ENCODE measurements at regions not wholly inside any gene's neighbourhood (a gene's known extent, or its start where the extent isn't known, plus 50 kb on each side); places are given as distances from the start of the nearest gene placed in this dataset.

DNA sequence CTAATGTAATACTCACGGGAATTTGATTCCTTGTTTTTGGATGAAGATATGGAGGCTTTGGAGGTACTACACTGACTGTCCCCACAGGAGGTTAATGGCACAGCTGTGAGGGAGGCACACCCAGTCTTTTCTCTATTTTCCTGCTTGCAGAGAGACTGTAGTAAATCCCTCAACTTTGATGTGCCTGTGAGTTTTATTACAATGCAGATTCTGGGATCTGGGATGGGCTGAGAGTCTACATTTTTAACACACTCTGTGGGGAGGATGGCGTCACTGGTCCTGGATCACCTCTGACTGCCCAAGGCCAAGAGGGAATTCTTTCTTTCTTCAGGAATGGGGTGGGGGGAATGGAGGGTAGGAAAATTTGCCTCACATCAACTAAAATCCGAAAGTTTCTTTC is 80.2 kb upstream of the NTM start:
- ChIA-PET RAD21 (ENCODE audit: low non-redundant PET in 1 of 2, low total read pairs in 2 of 2, uncharacterized antibody in 2 of 2, unreplicated experiment in 2 of 2) (no interaction called here), POLR2A (no interaction called here), CTCF (no interaction called here)
- Histone ChIP-seq H3K9me2 (ENCODE audit: insufficient read depth) (no peaks in the 10 kb centered on the region), H3K36me3 (ENCODE audit: control insufficient read depth in 1 of 2, insufficient read depth in 2 of 2, low read length in 2 of 2) (no peaks in the 10 kb centered on the region), H3K27ac (ENCODE audit: low read depth, low read length) (no peak overlapping the region), H3K4me3 (replicated peaks in 1 of 2; ENCODE audit: low read depth in 1 of 2, low read length in 2 of 2) (no peak overlapping the region), H3K4me1 (ENCODE audit: control insufficient read depth in 1 of 2, insufficient read depth in 2 of 2, low read length in 2 of 2) (no peaks in the 10 kb centered on the region), H3K79me2 (ENCODE audit: insufficient read depth, low read length) (no peaks in the 10 kb centered on the region), H3K9ac (ENCODE audit: low read length) (no peak overlapping the region), H3K27me3 (ENCODE audit: insufficient read depth, low read length) (no peaks in the 10 kb centered on the region), H4K20me1 (ENCODE audit: insufficient read depth) (no peaks in the 10 kb centered on the region), H2AFZ (ENCODE audit: low read depth, low read length, poor library complexity, severe bottlenecking) (no peak overlapping the region), H3K4me2 (ENCODE audit: low read length) (no peak overlapping the region), H3K9me3 (ENCODE audit: control insufficient read depth in 1 of 2, insufficient read depth in 1 of 2, low read depth in 1 of 2, low read length in 2 of 2) (peaks cover 0 to 6% of the 10 kb centered on the region in 2 experiments; a peak in 2 of 4 replicates)
- intact Hi-C loops (cut with micrococcal nuclease) = no loop called here
- no peak for DNase-seq (ENCODE audit: low read depth, low spot score)
- no peak for ATAC-seq
- TF ChIP-seq RAD21 (IDR thresholded peaks at IDR 0.05; ENCODE audit: low read depth) (no peak), EZH2 (IDR thresholded peaks at IDR 0.05) (no peak), TCF7L2 (IDR thresholded peaks at IDR 0.05; ENCODE audit: borderline replicate concordance, extremely low read depth, insufficient read depth, insufficient read length) (no peak), ELF1 (IDR thresholded peaks at IDR 0.05; ENCODE audit: borderline replicate concordance, low read depth) (no peak), CEBPB (IDR thresholded peaks at IDR 0.05; ENCODE audit: low read depth) (no peak), FOSL1 (IDR thresholded peaks at IDR 0.05; ENCODE audit: low read depth) (no peak), EZH2phosphoT487 (IDR thresholded peaks at IDR 0.05; ENCODE audit: borderline replicate concordance) (no peak), ZNF274 (IDR thresholded peaks at IDR 0.05; ENCODE audit: low read depth, low read length) (no peak), SP1 (IDR thresholded peaks at IDR 0.05; ENCODE audit: low read depth) (no peak), CBX3 (IDR thresholded peaks at IDR 0.05; ENCODE audit: low read depth) (no peak), JUND (IDR thresholded peaks at IDR 0.05) (no peak), SIN3A (IDR thresholded peaks at IDR 0.05; ENCODE audit: low read depth) (no peak), POLR2A (IDR thresholded peaks at IDR 0.05; ENCODE audit: borderline replicate concordance, extremely low read depth, insufficient read depth, insufficient read length) (no peak), ZFX (IDR thresholded peaks at IDR 0.05) (no peak)
- TF ChIP-seq, protein P1, sequence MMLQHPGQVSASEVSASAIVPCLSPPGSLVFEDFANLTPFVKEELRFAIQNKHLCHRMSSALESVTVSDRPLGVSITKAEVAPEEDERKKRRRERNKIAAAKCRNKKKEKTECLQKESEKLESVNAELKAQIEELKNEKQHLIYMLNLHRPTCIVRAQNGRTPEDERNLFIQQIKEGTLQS (IDR thresholded peaks at IDR 0.05) = no peak
- TF ChIP-seq, protein P2, sequence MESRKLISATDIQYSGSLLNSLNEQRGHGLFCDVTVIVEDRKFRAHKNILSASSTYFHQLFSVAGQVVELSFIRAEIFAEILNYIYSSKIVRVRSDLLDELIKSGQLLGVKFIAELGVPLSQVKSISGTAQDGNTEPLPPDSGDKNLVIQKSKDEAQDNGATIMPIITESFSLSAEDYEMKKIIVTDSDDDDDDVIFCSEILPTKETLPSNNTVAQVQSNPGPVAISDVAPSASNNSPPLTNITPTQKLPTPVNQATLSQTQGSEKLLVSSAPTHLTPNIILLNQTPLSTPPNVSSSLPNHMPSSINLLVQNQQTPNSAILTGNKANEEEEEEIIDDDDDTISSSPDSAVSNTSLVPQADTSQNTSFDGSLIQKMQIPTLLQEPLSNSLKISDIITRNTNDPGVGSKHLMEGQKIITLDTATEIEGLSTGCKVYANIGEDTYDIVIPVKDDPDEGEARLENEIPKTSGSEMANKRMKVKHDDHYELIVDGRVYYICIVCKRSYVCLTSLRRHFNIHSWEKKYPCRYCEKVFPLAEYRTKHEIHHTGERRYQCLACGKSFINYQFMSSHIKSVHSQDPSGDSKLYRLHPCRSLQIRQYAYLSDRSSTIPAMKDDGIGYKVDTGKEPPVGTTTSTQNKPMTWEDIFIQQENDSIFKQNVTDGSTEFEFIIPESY (IDR thresholded peaks at IDR 0.05; ENCODE audit: extremely low read depth, insufficient replicate concordance, low read length) = no peak
- TF ChIP-seq, protein P3, sequence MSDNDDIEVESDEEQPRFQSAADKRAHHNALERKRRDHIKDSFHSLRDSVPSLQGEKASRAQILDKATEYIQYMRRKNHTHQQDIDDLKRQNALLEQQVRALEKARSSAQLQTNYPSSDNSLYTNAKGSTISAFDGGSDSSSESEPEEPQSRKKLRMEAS (IDR thresholded peaks at IDR 0.05) = no peak
- TF ChIP-seq, protein P4, sequence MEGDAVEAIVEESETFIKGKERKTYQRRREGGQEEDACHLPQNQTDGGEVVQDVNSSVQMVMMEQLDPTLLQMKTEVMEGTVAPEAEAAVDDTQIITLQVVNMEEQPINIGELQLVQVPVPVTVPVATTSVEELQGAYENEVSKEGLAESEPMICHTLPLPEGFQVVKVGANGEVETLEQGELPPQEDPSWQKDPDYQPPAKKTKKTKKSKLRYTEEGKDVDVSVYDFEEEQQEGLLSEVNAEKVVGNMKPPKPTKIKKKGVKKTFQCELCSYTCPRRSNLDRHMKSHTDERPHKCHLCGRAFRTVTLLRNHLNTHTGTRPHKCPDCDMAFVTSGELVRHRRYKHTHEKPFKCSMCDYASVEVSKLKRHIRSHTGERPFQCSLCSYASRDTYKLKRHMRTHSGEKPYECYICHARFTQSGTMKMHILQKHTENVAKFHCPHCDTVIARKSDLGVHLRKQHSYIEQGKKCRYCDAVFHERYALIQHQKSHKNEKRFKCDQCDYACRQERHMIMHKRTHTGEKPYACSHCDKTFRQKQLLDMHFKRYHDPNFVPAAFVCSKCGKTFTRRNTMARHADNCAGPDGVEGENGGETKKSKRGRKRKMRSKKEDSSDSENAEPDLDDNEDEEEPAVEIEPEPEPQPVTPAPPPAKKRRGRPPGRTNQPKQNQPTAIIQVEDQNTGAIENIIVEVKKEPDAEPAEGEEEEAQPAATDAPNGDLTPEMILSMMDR (IDR thresholded peaks at IDR 0.05 in 2 of 3, conservative IDR thresholded peaks at IDR 0.05 in 1 of 3; ENCODE audit: borderline replicate concordance in 1 of 3, insufficient read depth in 1 of 3, low read depth in 2 of 3, low read length in 2 of 3) = no peak
- TF ChIP-seq, protein P5, sequence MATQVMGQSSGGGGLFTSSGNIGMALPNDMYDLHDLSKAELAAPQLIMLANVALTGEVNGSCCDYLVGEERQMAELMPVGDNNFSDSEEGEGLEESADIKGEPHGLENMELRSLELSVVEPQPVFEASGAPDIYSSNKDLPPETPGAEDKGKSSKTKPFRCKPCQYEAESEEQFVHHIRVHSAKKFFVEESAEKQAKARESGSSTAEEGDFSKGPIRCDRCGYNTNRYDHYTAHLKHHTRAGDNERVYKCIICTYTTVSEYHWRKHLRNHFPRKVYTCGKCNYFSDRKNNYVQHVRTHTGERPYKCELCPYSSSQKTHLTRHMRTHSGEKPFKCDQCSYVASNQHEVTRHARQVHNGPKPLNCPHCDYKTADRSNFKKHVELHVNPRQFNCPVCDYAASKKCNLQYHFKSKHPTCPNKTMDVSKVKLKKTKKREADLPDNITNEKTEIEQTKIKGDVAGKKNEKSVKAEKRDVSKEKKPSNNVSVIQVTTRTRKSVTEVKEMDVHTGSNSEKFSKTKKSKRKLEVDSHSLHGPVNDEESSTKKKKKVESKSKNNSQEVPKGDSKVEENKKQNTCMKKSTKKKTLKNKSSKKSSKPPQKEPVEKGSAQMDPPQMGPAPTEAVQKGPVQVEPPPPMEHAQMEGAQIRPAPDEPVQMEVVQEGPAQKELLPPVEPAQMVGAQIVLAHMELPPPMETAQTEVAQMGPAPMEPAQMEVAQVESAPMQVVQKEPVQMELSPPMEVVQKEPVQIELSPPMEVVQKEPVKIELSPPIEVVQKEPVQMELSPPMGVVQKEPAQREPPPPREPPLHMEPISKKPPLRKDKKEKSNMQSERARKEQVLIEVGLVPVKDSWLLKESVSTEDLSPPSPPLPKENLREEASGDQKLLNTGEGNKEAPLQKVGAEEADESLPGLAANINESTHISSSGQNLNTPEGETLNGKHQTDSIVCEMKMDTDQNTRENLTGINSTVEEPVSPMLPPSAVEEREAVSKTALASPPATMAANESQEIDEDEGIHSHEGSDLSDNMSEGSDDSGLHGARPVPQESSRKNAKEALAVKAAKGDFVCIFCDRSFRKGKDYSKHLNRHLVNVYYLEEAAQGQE (IDR thresholded peaks at IDR 0.05; ENCODE audit: low read depth) = no peak
- BruUV-seq (replicated peaks) = no TSS peak
